IMR-90 (cell line): ENCODE measurements at regions not wholly inside any gene's neighbourhood (a gene's known extent, or its start where the extent isn't known, plus 50 kb on each side); places are given as distances from the start of the nearest gene placed in this dataset.
A peak's percentile ranks its signal among the peaks of the same experiment; 100 is the strongest.

Source experiments
- ATAC-seq: fragments of 200-7000 bp; cut with Tn5 transposase; 2 replicates; pipeline ENCODE4 v1.9.1; 2020; ENCODE audit warnings: low read depth, mild to moderate bottlenecking, moderate library complexity
- BruUV-seq: library from RNA; stranded (reverse); fragments of 400-500 nt; replicated peaks from 2 replicates; lab custom pipeline; 2021; lab: Mats Ljungman, UMichigan
- CTCF ChIA-PET: fragments of 300-600 bp; formaldehyde crosslinking; extraction: SDS; loops from one replicate; lab custom pipeline; 2021; ENCODE audit warnings: antibody characterized with exemption; lab: Yijun Ruan, JAX
- POLR2A ChIA-PET: fragments of 300-600 bp; sonication (Branson Sonifier 250); formaldehyde crosslinking; loops from one replicate; lab custom pipeline; 2022; ENCODE audit warnings: antibody characterized with exemption; ENCODE audit not compliant: unreplicated experiment; lab: Charles Lee
- DNase-seq: peaks from one replicate; pipeline ENCODE4 v3.0.0; 2013
- H2AFZ ChIP-seq: replicated peaks from 2 replicates; pipeline ENCODE3; 2013; ENCODE audit warnings: low read length, mild to moderate bottlenecking; ENCODE audit not compliant: poor library complexity
- H2AK5ac ChIP-seq: 2 replicates; pipeline ENCODE4 v1.6.1; 2013; ENCODE audit warnings: low read depth, low read length, inconsistent platforms
- H2AK9ac ChIP-seq: replicated peaks from 2 replicates; pipeline ENCODE3; 2013; ENCODE audit warnings: mild to moderate bottlenecking, low read depth, low read length, moderate library complexity; ENCODE audit not compliant: poor library complexity
- H2BK120ac ChIP-seq: 2 replicates; pipeline ENCODE4 v1.6.1; 2013; ENCODE audit warnings: low read depth, low read length, inconsistent platforms
- H2BK15ac ChIP-seq: 3 replicates; pipeline ENCODE4 v1.6.1; 2013; ENCODE audit warnings: low read depth, low read length, inconsistent platforms
- H2BK20ac ChIP-seq: 2 replicates; pipeline ENCODE4 v1.6.1; 2013; ENCODE audit warnings: low read depth, mild to moderate bottlenecking, inconsistent platforms, low read length, moderate library complexity
- H2BK5ac ChIP-seq: 2 replicates; pipeline ENCODE4 v1.6.1; 2013; ENCODE audit warnings: mild to moderate bottlenecking, low read depth, low read length, inconsistent platforms; ENCODE audit not compliant: poor library complexity, severe bottlenecking
- H3K14ac ChIP-seq: replicated peaks from 2 replicates; pipeline ENCODE4 v1.6.1; 2013; ENCODE audit warnings: low read depth, low read length, inconsistent platforms
- H3K18ac ChIP-seq: 2 replicates; pipeline ENCODE4 v1.6.1; 2013; ENCODE audit warnings: low read depth, low read length, control low read depth
- H3K23ac ChIP-seq: 2 replicates; pipeline ENCODE4 v1.6.1; 2013; ENCODE audit warnings: low read depth, low read length, inconsistent platforms
- H3K27ac ChIP-seq: 2 replicates; pipeline ENCODE4 v1.5.1; 2013; ENCODE audit warnings: mild to moderate bottlenecking, control low read depth, low read length; ENCODE audit not compliant: insufficient read depth
- H3K27me3 ChIP-seq: 2 replicates; pipeline ENCODE4 v1.6.1; 2013; ENCODE audit warnings: low read length; ENCODE audit not compliant: control insufficient read depth, insufficient read depth
- H3K36me3 ChIP-seq: 2 replicates; pipeline ENCODE4 v1.6.1; 2013; ENCODE audit warnings: low read length, mixed read lengths; ENCODE audit not compliant: control insufficient read depth, insufficient read depth
- H3K4ac ChIP-seq: 2 replicates; pipeline ENCODE4 v1.6.1; 2013; ENCODE audit warnings: low read depth, low read length, inconsistent platforms
- H3K4me1 ChIP-seq: 2 replicates; pipeline ENCODE4 v1.6.1; 2013; ENCODE audit warnings: low read length, mixed read lengths; ENCODE audit not compliant: control insufficient read depth, insufficient read depth
- H3K4me2 ChIP-seq: 2 replicates; pipeline ENCODE4 v1.6.1; 2013; ENCODE audit warnings: low read depth, mild to moderate bottlenecking, control low read depth, low read length, moderate library complexity
- H3K4me3 ChIP-seq: 2 replicates; pipeline ENCODE4 v1.5.1; 2013; ENCODE audit warnings: low read depth, mild to moderate bottlenecking, control low read depth, low read length, moderate library complexity; ENCODE audit not compliant: insufficient read depth
- H3K56ac ChIP-seq: 2 replicates; pipeline ENCODE4 v1.6.1; 2013; ENCODE audit warnings: low read length, inconsistent platforms; ENCODE audit not compliant: insufficient read depth; ENCODE audit errors: extremely low read depth
- H3K79me1 ChIP-seq, 2 experiments: 2 replicates each; pipeline ENCODE4 v1.6.1; 2013; ENCODE audit warnings: low read length in 2 of 2, inconsistent platforms in 1 of 2, low read depth in 1 of 2
- H3K9ac ChIP-seq: 2 replicates; pipeline ENCODE4 v1.6.1; 2013; ENCODE audit warnings: low read depth, low read length, control low read depth
- H3K9me1 ChIP-seq: 2 replicates; pipeline ENCODE4 v1.6.1; 2013; ENCODE audit warnings: low read length, inconsistent platforms; ENCODE audit not compliant: insufficient read depth
- H3K9me3 ChIP-seq: 2 replicates; pipeline ENCODE4 v1.6.1; 2013; ENCODE audit warnings: low read length; ENCODE audit not compliant: control insufficient read depth, insufficient read depth
- H4K20me1 ChIP-seq: 2 replicates; pipeline ENCODE4 v1.6.1; 2013; ENCODE audit warnings: low read length, inconsistent platforms; ENCODE audit not compliant: insufficient read depth
- H4K5ac ChIP-seq: 2 replicates; pipeline ENCODE4 v1.6.1; 2013; ENCODE audit warnings: mild to moderate bottlenecking, low read depth, low read length, control low read depth
- H4K8ac ChIP-seq, 2 experiments: 2 replicates each; pipeline ENCODE4 v1.6.1; 2013; ENCODE audit warnings: low read depth in 2 of 2, low read length in 2 of 2, control low read depth in 1 of 2, inconsistent platforms in 1 of 2
- H4K91ac ChIP-seq: 2 replicates; pipeline ENCODE4 v1.6.1; 2013; ENCODE audit warnings: low read depth, low read length, inconsistent platforms; ENCODE audit not compliant: insufficient read depth
- CEBPB ChIP-seq: IDR thresholded peaks from 2 replicates; pipeline ENCODE4 v1.6.1; 2012; ENCODE audit warnings: low read depth, low read length, improper control_type of control experiment
- FOS ChIP-seq: fragments of 150-350 bp; IDR thresholded peaks from 2 replicates; pipeline ENCODE4 v1.6.1; 2016; ENCODE audit warnings: low read depth, low read length
- MAZ ChIP-seq: IDR thresholded peaks from 2 replicates; pipeline ENCODE4 v1.6.1; 2012; ENCODE audit warnings: low read depth, mild to moderate bottlenecking, low read length, improper control_type of control experiment, moderate library complexity, borderline replicate concordance
- MXI1 ChIP-seq: IDR thresholded peaks from 2 replicates; pipeline ENCODE4 v1.6.1; 2012; ENCODE audit warnings: low read depth, mild to moderate bottlenecking, low read length, moderate library complexity, borderline replicate concordance
- POLR2A ChIP-seq: IDR thresholded peaks from 2 replicates; pipeline ENCODE4 v1.6.1; 2012; ENCODE audit warnings: mild to moderate bottlenecking, low read depth, low read length
- WGBS, 2 experiments: methylation state at CpG; one replicate each; pipeline versions ENCODE4 v1.1.5 to v1.1.7; 2013; ENCODE audit warnings: missing lambda C conversion rate in 2 of 2; ENCODE audit not compliant: insufficient read length in 1 of 2; ENCODE audit errors: extremely low coverage in 2 of 2; 5-methylcytosine and 5-hydroxymethylcytosine counted together
- dilution Hi-C: fragments of 300-500 bp; cut with HindIII; formaldehyde crosslinking; loops from one replicate; pipeline ENCODE4 v1.14.3; 2018; ENCODE audit warnings: low sequenced_read_pairs; ENCODE audit not compliant: unreplicated experiment
- in situ Hi-C: fragments of 300-500 bp; cut with MboI; formaldehyde crosslinking; loops from 3 replicates; pipeline ENCODE4 v1.14.3; 2019; ENCODE audit warnings: low sequenced_read_pairs, inconsistent platforms, mixed read lengths
- intact Hi-C: fragments of 100-400 bp; cut with micrococcal nuclease; formaldehyde crosslinking; loops from 2 replicates; pipeline ENCODE4 v1.10.0; 2022

DNA sequence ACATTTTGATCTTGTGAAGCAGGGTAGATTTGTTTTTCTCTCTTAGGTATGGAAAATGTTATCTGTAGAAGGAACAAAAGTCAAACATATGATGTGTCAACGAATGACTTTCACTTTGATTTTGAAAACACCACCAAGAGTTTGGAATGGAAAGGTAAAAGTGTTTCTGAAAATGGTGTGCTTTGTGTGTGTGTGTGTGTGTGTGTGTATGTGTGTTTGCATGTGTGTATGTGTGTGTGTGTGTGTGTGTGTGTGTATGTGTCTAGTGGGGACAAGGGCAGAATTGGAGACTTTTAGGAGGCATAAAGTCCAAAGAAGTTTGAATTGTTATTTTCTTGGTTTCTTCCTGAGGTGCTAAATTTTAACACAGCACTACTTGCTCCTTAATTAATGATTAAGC is 115.4 kb upstream of the PRKCQ start:
- Histone ChIP-seq H2AK5ac (peak overlapping the region; percentile 60; the same call in 1 of the 2 replicates), H2BK20ac (no peak overlapping the region), H3K18ac (no peak overlapping the region), H3K9me1 (no peaks in the 10 kb centered on the region), H2BK120ac (no peak overlapping the region), H3K27ac (no peak overlapping the region), H2AK9ac (no peak overlapping the region), H3K9ac (no peak overlapping the region), H2AFZ (no peak overlapping the region), H4K20me1 (no peaks in the 10 kb centered on the region), H3K4me1 (peaks cover 8% of the 10 kb centered on the region), H3K27me3 (no peaks in the 10 kb centered on the region), H2BK5ac (peak overlapping the region; percentile 40), H3K23ac (no peak overlapping the region), H3K9me3 (no peaks in the 10 kb centered on the region), H4K91ac (no peak overlapping the region), H3K36me3 (no peaks in the 10 kb centered on the region), H3K14ac (no peak overlapping the region), H2BK15ac (no peak overlapping the region), H3K56ac (no peak overlapping the region), H3K4ac (no peak overlapping the region), H3K4me2 (no peak overlapping the region), H3K4me3 (no peak overlapping the region), H3K79me1 (no peaks in the 10 kb centered on the region), H4K8ac (no peak overlapping the region), H4K5ac (no peak overlapping the region)
- POLR2A ChIA-PET: no interaction called here
- dilution Hi-C loops: loop anchor here (25.0 kb wide), 1 partner anchor 717 kb away; the partner anchor contains the start of gene SFMBT2
- no CpG with 5 or more reads among the region's 1 CpG for WGBS, 2 experiments
- no peak for DNase-seq
- ATAC-seq: no peak
- in situ Hi-C loops: no loop called here
- CTCF ChIA-PET: no interaction called here
- TF ChIP-seq MXI1: no peak
- TF ChIP-seq POLR2A: no peak
- TF ChIP-seq FOS: no peak
- TF ChIP-seq CEBPB: no peak
- no peak for TF ChIP-seq MAZ
- intact Hi-C loops: no loop called here
- BruUV-seq: no TSS peak
